ENCODE measurements at regions not wholly inside any gene's neighbourhood (a gene's known extent, or its start where the extent isn't known, plus 50 kb on each side); places are given as distances from the start of the nearest gene placed in this dataset.

DNA sequence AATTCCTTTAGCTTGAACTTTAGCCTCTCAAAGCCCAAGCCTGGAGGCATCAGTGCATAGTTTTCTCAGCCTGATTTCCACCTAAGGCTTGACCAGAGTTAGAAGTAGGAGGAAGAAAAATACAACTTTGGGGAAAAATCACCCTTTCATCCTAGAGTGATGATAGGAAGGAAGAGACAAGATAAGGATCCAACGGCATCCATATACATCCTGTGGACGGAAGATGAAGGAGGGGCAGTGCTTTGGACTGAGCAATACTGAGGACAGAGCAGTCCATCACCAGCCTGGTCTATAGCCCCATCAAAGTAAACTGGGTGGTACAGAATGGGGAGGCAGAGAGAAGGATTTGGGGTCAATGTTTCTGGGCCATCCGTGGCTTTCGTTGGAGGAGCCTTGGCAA, 247.9 kb downstream of the FAM76B start:
- Mint-ChIP-seq H3K36me3 (peaks cover 1% of the 10 kb centered on the region), H3K9me3 (peaks cover 3% of the 10 kb centered on the region), H3K4me3 (no peak overlapping the region), H3K27me3 (no peaks in the 10 kb centered on the region), H3K27ac (no peak overlapping the region), H3K4me1 (no peaks in the 10 kb centered on the region)
- POLR2A ChIA-PET = no interaction called here
- DNase-seq (no peak), ATAC-seq (ENCODE audit: low read depth) (no peak)

DNA sequence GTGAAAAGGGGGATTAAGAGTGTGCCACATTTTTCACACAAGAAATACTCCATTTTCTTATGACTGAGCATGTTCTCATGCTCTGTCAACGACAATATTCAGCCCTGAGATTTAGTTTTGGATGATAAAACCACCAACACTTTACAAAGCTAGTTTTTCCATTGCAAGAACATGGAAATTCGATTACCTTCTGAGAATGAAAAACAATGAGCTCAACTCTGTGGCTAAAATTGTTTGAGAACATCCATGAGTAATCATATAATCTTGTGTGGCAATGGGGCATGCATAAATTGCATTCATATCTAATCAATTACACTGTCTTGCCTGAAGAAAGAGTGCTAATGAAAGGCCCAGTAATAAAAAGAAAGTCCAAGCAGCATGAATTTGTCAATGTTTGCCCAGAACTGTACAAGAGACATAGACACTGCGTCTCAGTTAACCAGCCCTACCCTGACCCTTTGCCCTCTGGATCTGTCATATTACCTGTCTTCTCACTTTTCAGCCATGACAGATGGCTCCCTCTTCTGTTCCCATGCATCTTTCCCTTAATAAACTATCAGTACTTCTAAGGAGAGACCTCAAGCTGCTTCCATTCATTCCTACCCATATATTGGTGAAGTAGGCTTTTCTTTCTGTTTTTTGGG, 253.4 kb downstream of the FAM76B start:
- ATAC-seq (ENCODE audit: low read depth) (no peak), DNase-seq (no peak)
- no peak overlapping the region for H3K27ac Mint-ChIP-seq
- H3K9me3 Mint-ChIP-seq = peaks cover 16% of the 10 kb centered on the region
- H3K4me3 Mint-ChIP-seq = no peak overlapping the region
- H3K27me3 Mint-ChIP-seq = no peaks in the 10 kb centered on the region
- H3K4me1 Mint-ChIP-seq = peaks cover 1% of the 10 kb centered on the region
- POLR2A ChIA-PET = no interaction called here
- H3K36me3 Mint-ChIP-seq = peaks cover 21% of the 10 kb centered on the region

DNA sequence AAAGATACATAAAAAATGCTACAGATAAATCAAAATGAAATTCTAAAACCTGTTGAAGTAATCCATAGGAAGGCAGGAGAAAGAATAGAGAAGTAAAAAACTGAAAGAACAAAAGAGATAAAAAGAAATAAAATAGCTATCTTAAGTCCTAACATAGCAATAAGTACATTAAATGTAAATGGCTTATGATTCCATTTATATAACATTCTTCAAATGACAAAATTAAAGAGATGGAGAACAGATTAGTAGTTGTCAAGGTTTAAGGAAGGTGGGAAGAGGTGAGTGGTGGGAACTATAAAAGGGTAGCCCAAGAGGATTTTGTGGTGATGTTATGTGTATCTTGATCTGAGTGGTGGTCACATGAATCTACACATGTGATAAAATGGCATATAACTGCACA, 254.8 kb downstream of the FAM76B start:
- DNase-seq (no peak), ATAC-seq (ENCODE audit: low read depth) (no peak)
- Mint-ChIP-seq H3K27me3 (no peaks in the 10 kb centered on the region), H3K4me1 (peaks cover 1% of the 10 kb centered on the region), H3K9me3 (peaks cover 16% of the 10 kb centered on the region), H3K27ac (no peak overlapping the region), H3K36me3 (peaks cover 21% of the 10 kb centered on the region), H3K4me3 (no peak overlapping the region)
- POLR2A ChIA-PET = no interaction called here

DNA sequence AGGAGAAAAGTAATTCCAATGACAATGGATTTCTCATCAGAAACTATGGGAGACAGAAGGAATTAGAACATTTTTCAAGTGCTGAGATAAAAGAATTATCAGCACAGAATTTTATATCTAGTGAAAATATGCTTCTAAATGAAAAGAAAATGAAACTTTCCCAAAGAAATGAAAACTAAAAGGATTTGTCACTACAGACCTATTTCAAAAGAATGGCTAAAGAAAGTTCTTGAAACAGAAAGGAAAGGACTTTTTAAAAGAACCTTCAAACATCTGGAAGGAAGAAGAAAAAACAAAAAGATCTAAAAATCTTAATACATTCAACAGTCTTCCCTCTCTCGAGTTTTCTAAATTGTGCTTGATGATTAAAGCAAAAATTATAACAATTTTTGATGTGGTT, 255.4 kb downstream of the FAM76B start:
- Mint-ChIP-seq H3K27me3 (no peaks in the 10 kb centered on the region), H3K27ac (no peak overlapping the region), H3K36me3 (peaks cover 21% of the 10 kb centered on the region), H3K9me3 (peaks cover 16% of the 10 kb centered on the region), H3K4me1 (peaks cover 1% of the 10 kb centered on the region), H3K4me3 (no peak overlapping the region)
- DNase-seq (no peak), ATAC-seq (ENCODE audit: low read depth) (no peak)
- POLR2A ChIA-PET = no interaction called here

DNA sequence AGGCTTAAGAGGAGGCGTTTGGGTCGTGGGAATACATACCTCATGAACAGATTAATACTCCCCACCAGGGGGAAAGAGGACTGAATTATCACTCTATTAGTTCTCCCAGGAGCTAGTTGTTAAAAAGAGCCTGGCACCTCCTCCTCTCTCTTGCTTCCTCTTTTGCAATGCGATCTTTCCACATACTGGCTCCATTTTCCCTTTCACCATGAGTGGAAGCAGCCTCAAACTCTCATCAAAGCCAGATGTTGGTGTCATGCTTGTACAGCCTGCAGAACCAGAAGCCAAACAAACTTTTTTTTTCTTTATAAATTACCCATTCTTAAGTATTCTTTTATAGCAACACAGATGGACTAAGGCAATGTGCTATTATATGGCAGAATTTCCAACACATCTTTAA, 258.5 kb downstream of the FAM76B start:
- ATAC-seq (ENCODE audit: low read depth) = no peak
- Mint-ChIP-seq H3K36me3 (peaks cover 24% of the 10 kb centered on the region), H3K27ac (no peak overlapping the region), H3K4me3 (no peak overlapping the region), H3K27me3 (peaks cover 5% of the 10 kb centered on the region), H3K4me1 (peaks cover 1% of the 10 kb centered on the region), H3K9me3 (peaks cover 17% of the 10 kb centered on the region)
- POLR2A ChIA-PET = no interaction called here
- no peak for DNase-seq

DNA sequence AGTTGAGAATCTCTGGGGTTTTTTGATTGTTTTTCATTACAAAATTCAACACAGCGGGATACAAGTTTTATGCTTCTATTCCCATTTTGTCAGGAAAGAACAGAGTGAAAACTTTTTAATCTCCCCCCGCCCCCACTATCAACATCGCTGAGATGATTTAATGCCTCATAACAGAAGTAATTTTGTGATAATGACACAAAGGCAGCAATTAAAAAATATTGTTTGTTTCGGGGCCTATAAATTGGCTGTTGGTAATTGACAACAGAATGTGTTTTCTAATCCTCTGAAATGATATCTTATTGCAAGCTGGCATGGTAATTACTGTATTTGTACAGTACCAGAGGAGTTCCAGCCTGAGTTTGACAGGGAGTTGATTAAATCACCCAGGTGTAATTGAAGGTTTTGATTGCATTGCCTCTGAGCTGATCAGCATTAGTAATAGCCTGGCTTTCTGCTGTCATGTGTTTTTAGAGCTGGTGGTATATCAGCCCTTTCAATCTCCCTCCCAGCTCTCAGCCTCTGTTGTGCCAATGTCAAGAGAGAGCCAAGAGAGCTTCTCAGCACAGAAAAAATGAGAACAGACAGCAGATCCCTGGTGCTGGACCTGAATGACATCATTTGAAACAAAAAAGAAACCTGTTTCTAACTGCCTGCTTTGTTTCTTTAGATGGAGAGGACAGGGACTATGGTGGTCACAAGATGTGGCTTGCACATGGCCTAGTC, 265.1 kb downstream of the FAM76B start:
- Mint-ChIP-seq H3K4me3 (no peak overlapping the region), H3K36me3 (peaks cover 4% of the 10 kb centered on the region), H3K27me3 (peaks cover 5% of the 10 kb centered on the region), H3K4me1 (no peaks in the 10 kb centered on the region), H3K27ac (no peak overlapping the region), H3K9me3 (peaks cover 5% of the 10 kb centered on the region)
- POLR2A ChIA-PET = interaction anchor here (0.6 kb wide), 1 partner anchor 244 kb away, joined by 3 read pairs; no protein-coding TSS in a partner anchor
- DNase-seq (no peak), ATAC-seq (ENCODE audit: low read depth) (no peak)

DNA sequence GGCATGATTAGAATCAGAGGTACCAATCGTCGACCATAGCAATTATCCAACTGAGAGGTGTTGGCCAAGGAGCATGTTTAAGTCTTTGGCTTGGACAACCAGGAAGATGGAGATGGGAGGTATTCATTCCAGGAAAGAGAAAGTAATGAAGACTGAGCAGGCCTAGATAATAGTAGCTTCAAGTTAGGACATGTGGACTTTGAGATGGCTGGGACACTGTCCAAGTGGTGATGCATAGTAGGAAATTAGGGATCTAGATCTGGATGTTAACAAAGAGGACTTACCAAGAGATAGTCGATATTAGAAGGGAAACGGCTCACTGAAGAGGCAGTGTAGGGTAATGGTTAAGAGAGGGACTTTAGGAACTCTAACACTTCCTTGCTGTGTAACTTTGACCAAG, 266.7 kb downstream of the FAM76B start:
- POLR2A ChIA-PET = no interaction called here
- H3K9me3 Mint-ChIP-seq = peaks cover 5% of the 10 kb centered on the region
- H3K4me3 Mint-ChIP-seq = no peak overlapping the region
- H3K4me1 Mint-ChIP-seq = no peaks in the 10 kb centered on the region
- H3K27me3 Mint-ChIP-seq = peaks cover 2% of the 10 kb centered on the region
- DNase-seq = no peak
- peaks cover 2% of the 10 kb centered on the region for H3K36me3 Mint-ChIP-seq
- no peak overlapping the region for H3K27ac Mint-ChIP-seq
- no peak for ATAC-seq (ENCODE audit: low read depth)

DNA sequence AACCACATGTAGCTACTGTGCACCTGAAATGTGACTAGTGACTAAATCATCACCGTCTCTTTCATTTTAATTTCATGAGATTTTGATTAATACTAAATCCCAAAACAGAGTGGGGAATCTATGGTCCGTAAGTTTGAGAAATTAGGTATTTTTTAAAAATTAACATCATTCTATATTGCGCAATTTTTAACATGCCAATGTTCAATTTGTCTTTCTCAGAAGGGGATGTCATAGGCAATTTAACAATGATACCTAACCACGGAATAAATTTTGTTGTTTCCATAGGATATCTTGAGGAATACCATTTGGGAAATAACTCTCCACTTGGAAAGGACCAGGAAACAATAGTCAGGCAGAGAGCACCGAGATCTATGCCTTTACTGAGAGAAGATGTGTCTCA, 267.7 kb downstream of the FAM76B start:
- ATAC-seq (ENCODE audit: low read depth) (no peak), DNase-seq (no peak)
- Mint-ChIP-seq H3K27ac (no peak overlapping the region), H3K27me3 (peaks cover 2% of the 10 kb centered on the region), H3K4me1 (no peaks in the 10 kb centered on the region), H3K4me3 (no peak overlapping the region), H3K9me3 (peaks cover 5% of the 10 kb centered on the region), H3K36me3 (peaks cover 2% of the 10 kb centered on the region)
- POLR2A ChIA-PET = no interaction called here

DNA sequence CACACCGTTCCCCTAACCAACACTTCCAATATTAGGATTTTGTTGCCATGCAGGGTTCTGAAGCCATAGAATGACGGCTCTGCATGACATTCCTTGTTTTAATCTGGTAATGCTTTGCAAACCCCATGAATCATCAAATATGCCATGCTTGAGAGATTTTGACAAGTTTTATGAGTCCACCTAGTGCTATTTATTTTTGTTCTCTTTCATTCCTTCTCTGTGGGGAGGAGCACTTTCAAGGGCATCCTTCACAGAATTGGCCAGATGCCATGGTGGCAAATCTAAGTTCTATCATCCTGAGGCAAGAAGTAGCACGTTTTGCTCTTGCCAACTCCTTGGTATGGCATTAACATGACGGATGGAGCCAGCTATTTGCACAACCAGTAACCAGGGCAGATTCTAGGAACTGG, 268.4 kb downstream of the FAM76B start:
- H3K4me3 Mint-ChIP-seq = no peak overlapping the region
- no peaks in the 10 kb centered on the region for H3K4me1 Mint-ChIP-seq
- ATAC-seq (ENCODE audit: low read depth) = no peak
- peaks cover 2% of the 10 kb centered on the region for H3K36me3 Mint-ChIP-seq
- H3K27me3 Mint-ChIP-seq = peaks cover 2% of the 10 kb centered on the region
- DNase-seq = no peak
- H3K9me3 Mint-ChIP-seq = peaks cover 5% of the 10 kb centered on the region
- POLR2A ChIA-PET = no interaction called here
- H3K27ac Mint-ChIP-seq = no peak overlapping the region

DNA sequence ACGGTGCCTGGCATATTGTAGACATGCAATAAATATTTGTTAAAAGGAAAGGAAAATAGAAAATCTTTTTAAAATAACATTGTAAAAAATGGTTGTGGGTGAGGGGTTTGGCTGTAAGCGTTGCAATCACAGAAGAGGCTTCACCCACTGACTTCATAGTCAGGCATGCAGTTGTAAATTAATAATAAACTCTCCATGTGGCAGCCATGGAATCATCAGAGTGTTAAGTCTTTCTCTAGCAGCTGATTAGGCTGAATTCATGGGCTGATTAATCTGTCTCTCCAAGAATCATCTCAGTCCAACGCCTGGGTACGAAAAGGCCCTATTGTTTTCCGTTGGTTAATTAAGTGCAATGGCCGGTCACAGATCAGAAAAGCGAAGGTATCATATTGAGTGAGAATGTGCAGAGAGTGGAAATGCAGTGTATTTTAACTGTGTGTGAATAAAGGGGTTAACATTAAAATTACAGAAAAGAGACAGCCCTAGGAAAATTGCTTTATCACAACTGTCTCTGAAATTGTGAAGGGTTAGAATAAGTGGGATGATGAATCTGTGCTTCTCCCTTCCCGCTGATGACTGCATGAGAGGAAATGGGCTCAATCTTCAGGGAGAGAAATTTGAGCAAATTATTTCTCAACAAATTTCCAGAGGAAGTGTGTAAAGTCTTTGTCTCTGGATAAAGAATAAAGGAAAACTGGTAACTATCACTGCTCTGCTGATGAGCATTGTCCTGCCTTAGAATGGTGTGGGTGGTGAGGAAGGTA, 269.0 kb downstream of the FAM76B start:
- ATAC-seq (ENCODE audit: low read depth) = no peak
- POLR2A ChIA-PET = no interaction called here

DNA sequence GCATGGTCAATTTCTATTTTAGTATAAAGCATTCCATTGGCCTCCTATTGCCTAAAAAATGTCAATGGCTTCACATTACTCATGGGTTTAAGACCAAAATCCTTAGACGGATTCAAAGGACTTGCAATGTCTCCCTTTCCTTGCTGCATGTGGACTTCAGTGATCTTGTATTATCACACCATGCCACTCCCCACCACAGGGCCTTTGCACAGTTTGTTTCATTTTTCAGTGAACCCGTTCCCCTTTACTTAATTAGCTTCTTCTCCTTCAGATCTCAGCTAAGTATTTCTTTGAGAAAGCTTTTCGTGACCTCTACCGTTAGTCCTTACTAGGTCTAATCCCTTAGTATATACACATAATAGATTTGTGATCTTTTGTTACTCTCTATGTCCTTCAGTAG, 269.7 kb downstream of the FAM76B start:
- H3K27ac Mint-ChIP-seq = no peak overlapping the region
- peaks cover 5% of the 10 kb centered on the region for H3K9me3 Mint-ChIP-seq
- H3K4me3 Mint-ChIP-seq = no peak overlapping the region
- H3K27me3 Mint-ChIP-seq = peaks cover 2% of the 10 kb centered on the region
- POLR2A ChIA-PET = no interaction called here
- H3K4me1 Mint-ChIP-seq = no peaks in the 10 kb centered on the region
- DNase-seq (no peak), ATAC-seq (ENCODE audit: low read depth) (no peak)
- peaks cover 2% of the 10 kb centered on the region for H3K36me3 Mint-ChIP-seq

More for the DNA sequence above, 269.0 kb downstream of the FAM76B start:
- Mint-ChIP-seq H3K27me3 (peaks cover 2% of the 10 kb centered on the region), H3K4me1 (no peaks in the 10 kb centered on the region), H3K9me3 (peaks cover 5% of the 10 kb centered on the region), H3K4me3 (no peak overlapping the region), H3K36me3 (peaks cover 2% of the 10 kb centered on the region), H3K27ac (no peak overlapping the region)
- no peak for DNase-seq

DNA sequence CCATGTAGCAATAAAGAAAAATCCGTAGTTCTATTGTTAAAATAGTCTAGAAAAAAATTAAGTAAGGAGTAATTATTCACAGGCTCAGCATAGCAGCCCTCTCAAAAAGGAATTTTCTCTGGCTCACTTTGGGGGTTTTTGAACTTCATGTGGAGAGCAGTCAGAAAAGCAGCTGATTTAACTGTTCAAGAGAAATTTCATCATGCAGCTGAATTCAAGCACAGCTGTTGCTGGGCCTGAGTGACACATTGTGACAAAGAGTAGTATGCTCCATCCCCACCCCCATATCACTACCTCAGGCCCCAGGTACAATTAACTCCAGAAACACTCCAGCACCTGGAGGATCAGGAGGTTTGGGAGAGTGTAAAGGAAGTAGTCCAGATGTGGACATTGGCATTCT, 272.1 kb downstream of the FAM76B start:
- no peaks in the 10 kb centered on the region for H3K4me1 Mint-ChIP-seq
- H3K27me3 Mint-ChIP-seq = peaks cover 3% of the 10 kb centered on the region
- DNase-seq (no peak), ATAC-seq (ENCODE audit: low read depth) (no peak)
- peaks cover 3% of the 10 kb centered on the region for H3K9me3 Mint-ChIP-seq
- no peaks in the 10 kb centered on the region for H3K36me3 Mint-ChIP-seq
- no peak overlapping the region for H3K4me3 Mint-ChIP-seq
- POLR2A ChIA-PET = no interaction called here
- H3K27ac Mint-ChIP-seq = no peak overlapping the region

DNA sequence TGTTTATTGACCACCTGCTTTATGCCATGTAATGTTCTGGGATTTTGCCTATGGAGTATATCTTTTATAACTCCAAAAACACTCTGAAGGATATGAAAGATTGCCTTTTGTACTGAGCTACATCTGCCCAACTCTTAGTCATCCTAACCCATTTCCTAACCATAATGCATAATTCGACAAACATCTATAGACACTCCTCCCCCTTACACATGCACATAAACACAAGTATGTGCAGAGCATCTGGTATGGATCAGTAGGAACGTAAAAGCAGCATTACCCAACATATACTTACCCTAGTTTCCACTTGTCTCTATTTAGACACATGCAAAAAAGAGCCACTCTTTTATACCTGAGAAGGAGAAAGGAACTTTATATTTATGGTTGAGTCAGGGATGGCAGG, 272.8 kb downstream of the FAM76B start:
- Mint-ChIP-seq H3K4me3 (no peak overlapping the region), H3K4me1 (no peaks in the 10 kb centered on the region), H3K36me3 (no peaks in the 10 kb centered on the region), H3K27me3 (peaks cover 9% of the 10 kb centered on the region), H3K9me3 (peaks cover 3% of the 10 kb centered on the region), H3K27ac (no peak overlapping the region)
- POLR2A ChIA-PET = no interaction called here
- ATAC-seq (ENCODE audit: low read depth) = no peak
- no peak for DNase-seq

DNA sequence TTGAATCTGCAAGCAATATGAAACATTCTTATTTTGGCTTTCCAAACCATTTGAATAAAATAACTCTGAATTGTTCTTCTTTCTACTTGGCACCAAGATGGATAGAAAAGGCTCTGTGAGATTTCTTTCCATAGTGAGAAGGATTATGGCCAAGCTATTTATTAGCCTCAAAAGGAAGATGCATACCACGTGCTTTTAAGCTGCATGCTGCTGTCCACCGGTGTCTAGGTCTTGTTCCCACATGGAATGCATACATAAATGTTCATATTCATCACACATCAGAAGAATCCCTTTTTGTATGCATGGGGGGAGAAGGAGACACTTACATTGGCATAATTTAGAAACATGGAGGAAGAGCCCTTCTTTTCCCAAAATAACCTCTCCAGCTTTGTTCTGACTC, 273.4 kb downstream of the FAM76B start:
- no peak overlapping the region for H3K4me3 Mint-ChIP-seq
- no peaks in the 10 kb centered on the region for H3K4me1 Mint-ChIP-seq
- H3K9me3 Mint-ChIP-seq = peaks cover 3% of the 10 kb centered on the region
- POLR2A ChIA-PET = no interaction called here
- ATAC-seq (ENCODE audit: low read depth) (no peak), DNase-seq (no peak)
- H3K27me3 Mint-ChIP-seq = peaks cover 10% of the 10 kb centered on the region
- H3K36me3 Mint-ChIP-seq = no peaks in the 10 kb centered on the region
- H3K27ac Mint-ChIP-seq = no peak overlapping the region
